AG09319 (cell line): ENCODE measurements at regions not wholly inside any gene's neighbourhood (a gene's known extent, or its start where the extent isn't known, plus 50 kb on each side); places are given as distances from the start of the nearest gene placed in this dataset.

Source experiments
- DNase-seq: peaks from one replicate; pipeline ENCODE4 v3.0.0-alpha.2; 2010; ENCODE audit warnings: low read depth; ENCODE audit errors: extremely low read depth
- TF ChIP-seq, protein P1 (sequence below): IDR thresholded peaks from 2 replicates; pipeline ENCODE4 v1.5.1; 2011; ENCODE audit warnings: low read depth, mild to moderate bottlenecking, inconsistent platforms, low read length, moderate library complexity

DNA sequence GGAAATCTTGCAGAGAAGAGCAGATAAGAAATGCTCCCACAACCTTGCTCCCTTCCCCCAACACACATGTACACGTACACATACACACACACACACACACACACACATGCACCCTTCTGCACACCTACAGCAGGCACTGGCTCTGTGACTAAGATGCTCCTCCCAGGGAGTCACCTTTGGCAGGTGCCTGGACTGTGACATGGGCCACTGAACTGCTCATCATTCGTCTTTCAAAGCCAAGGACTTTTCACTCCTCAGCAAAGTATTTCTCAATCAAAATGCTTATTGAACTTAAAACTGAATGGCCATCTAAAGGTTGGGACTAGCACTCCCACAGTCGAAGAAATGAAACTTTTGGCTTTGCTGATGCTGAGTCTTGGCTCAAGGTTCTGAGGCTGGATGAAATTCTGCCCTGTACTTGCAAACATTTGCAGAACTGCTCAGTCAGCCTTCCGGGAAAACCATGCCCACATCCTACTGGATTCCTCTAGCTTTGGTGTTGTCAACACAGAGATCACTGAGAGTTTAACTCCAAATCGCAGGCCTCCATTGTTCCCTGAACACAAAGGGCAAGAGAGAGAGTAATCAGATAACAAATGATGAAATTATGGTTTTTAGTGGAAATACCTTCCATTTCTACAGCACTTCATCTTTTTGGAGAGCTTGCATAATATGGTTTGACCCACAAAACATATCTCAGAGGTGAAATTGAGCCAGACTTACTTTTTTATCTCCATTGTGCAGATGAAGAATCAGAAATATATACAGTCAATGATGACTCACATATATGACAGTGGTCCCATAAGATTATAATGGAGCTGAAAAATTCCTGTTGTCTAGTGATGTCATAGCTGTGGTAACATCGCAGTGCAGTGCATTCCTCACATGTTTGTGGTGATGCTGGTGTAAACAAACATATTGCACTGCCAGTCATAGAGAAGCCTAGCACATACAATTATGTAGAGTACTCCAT lies 72.4 kb upstream of the BCAR3 start:
- peak; percentile 77 for DNase-seq
- TF ChIP-seq, protein P1, sequence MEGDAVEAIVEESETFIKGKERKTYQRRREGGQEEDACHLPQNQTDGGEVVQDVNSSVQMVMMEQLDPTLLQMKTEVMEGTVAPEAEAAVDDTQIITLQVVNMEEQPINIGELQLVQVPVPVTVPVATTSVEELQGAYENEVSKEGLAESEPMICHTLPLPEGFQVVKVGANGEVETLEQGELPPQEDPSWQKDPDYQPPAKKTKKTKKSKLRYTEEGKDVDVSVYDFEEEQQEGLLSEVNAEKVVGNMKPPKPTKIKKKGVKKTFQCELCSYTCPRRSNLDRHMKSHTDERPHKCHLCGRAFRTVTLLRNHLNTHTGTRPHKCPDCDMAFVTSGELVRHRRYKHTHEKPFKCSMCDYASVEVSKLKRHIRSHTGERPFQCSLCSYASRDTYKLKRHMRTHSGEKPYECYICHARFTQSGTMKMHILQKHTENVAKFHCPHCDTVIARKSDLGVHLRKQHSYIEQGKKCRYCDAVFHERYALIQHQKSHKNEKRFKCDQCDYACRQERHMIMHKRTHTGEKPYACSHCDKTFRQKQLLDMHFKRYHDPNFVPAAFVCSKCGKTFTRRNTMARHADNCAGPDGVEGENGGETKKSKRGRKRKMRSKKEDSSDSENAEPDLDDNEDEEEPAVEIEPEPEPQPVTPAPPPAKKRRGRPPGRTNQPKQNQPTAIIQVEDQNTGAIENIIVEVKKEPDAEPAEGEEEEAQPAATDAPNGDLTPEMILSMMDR = no peak; the same call in 1 of the 2 replicates

DNA sequence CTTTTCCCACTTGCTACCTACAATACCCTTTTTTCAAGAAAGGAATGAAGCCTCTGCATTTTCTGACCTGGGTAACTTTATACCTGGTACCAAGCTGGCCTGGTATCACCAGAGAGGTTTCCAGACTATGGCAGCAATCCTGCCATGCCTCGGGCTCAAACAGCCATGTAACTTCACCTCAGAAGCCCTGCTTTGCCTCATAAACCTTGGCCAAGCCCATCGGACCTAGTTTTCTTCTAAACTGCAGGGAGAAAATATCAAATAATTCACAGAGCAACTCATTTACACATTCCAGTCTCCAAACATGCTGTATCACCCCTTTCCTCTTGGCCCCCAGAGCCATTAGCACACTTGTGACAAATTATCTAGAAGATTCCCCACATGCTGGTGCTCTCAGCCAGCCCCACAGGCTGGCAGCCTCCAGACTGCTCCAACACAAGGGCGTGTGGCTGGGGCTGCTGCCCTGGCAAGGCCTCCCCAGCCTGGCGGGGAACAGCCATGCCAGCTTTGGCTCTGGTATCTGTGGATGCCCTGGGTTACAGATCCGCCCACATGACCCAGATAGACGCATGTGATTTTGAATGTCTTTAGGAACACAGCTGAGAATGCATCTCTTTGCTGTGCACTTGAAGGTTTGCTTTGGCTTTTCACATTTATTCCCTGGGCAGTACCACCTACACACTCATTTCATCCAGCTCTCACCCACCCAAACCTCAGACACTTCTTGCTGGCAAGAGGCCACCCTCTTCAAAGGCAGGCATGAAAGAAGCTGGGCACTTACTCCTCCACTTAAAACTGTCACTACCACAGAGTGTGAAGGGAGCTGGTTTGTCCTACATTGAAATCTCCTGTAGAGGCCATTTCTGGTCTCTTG lies 70.0 kb upstream of the BCAR3 start:
- TF ChIP-seq, protein P1 = no peak
- no peak for DNase-seq

DNA sequence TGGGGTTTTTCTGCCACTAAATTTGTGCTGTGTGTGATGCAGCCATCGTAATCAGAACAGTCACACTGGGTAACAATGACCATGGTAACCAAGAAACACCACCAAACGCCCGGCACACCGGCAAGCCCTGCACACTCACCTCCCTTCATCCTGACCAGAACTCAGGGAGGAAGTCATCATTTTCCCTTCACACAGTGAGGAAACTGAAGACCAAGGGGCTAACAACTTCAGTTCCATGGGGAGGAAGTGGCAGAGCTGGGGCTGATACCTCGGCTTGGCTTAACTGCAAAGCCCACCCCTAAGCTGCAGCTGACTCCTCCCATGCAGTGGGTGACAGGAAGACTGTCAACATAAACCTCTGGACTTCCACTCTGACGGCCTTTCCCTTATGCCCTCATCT lies 69.3 kb upstream of the BCAR3 start:
- DNase-seq = no peak
- TF ChIP-seq, protein P1 = no peak

DNA sequence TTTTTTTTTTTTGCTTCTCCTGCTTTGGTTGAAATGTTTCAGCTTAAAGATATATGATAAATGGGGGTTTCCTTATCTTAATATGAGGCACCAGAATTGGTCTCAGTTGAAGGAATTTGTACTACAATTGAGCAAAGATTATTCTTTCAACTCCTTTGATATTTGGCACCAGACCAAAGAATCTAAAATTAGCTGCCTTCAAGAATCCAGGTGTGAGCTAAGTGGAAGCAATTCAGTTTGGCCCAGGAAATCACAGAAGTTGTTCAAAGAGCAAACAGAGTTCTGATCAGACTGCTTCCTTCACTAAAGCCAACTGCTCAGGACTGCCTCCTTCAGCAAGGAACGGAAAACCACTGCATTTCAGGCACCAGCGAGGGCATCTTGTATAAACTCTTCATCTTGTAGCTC lies 68.3 kb upstream of the BCAR3 start:
- no peak for DNase-seq
- TF ChIP-seq, protein P1 = no peak

DNA sequence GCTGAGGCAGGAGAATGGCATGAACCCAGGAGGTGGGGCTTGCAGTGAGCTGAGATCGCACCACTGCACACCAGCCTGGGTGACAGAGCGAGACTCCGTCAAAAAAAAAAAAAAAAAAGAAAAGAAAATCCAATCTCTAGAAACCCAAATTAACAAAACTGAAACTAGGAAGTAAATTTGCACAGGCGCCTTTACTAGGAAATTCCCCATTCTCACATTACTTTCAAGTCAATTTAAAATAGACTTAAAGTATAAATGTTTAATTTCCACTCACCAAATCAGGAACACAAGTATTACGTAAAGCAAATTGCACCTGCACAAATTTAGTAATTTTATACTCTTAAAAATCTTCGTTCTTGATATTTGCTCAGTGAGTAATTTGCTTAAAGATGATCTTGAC lies 67.8 kb upstream of the BCAR3 start:
- DNase-seq = no peak
- TF ChIP-seq, protein P1 = no peak

DNA sequence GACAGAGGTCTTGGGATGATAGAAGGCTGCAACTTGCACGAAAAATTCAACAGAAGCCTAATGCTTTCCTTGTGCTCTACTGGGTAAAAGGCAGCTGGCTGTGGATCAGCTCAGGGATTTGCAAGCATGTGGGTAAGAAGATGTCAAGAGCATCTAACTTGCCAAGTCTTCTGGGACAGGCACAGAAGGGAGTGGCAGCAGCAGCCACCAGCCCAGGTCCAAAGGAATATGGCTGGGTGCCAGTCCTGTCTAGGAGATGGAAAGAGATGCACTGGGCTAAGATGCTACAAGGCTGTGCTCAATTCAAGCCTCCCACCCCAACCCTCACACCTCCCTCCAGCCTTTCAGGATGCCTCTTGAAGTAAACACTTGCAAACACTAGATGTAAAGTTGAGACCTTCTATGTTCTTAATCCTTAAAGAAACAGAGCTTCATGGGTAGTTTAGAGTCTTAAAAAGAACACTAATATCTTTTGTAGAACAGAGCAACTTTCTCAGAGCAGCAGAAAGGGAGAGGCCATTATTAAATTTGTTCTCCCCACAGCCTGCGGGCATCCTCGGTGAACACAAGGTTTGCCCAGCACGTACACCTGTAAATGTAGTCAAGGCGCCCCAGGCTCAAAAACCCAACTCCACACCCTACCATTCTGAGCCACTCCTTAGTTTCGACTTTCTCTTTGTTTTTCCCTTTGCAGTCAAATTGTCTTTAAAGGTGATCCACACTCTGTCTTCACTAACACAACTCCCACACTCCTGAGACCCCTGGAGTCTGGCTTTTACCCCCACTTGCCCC lies 64.6 kb upstream of the BCAR3 start:
- TF ChIP-seq, protein P1 = no peak
- no peak for DNase-seq
